Coronary artery (tissue), 2 donors: ENCODE measurements at regions not wholly inside any gene's neighbourhood (a gene's known extent, or its start where the extent isn't known, plus 50 kb on each side); places are given as distances from the start of the nearest gene placed in this dataset.
A peak's percentile ranks its signal among the peaks of the same experiment; 100 is the strongest.
"Not testable (repeated sequence)": the region's sequence is repeated elsewhere in the genome, so short reads cannot be mapped to it uniquely, and the experiment has no call there.

Experiments
- DNase-seq: peaks from one replicate; pipeline ENCODE4 v3.0.0-alpha.2; 2017; ENCODE audit warnings: low spot score
- H3K27ac ChIP-seq, 2 donors: fragments of 200-600 bp; sonication (generic); one replicate each; pipeline ENCODE4 v1.5.1; 2016 to 2019
- H3K4me3 ChIP-seq: fragments of 200-600 bp; sonication (generic); 2 replicates; pipeline ENCODE4 v1.5.1; 2016; ENCODE audit warnings: mild to moderate bottlenecking, moderate library complexity
- CTCF ChIP-seq: fragments of 200-600 bp; sonication (generic); IDR thresholded peaks from one replicate; pipeline ENCODE4 v1.5.1; 2019; ENCODE audit warnings: antibody characterized with exemption

- TF ChIP-seq CTCF = no peak
- no peak for DNase-seq
- Histone ChIP-seq H3K4me3 (peak overlapping the region; percentile 95), H3K27ac (peak overlapping the region; percentile 88 to 90)
Observed at GRCh38 chr7:67301667-67302066, 305.0 kb downstream of the TYW1 start.

- H3K4me3 ChIP-seq = peak overlapping the region; percentile 95
- DNase-seq = peak; percentile 99
- H3K27ac ChIP-seq = peak overlapping the region; percentile 89 to 90
- no peak for TF ChIP-seq CTCF
Observed at GRCh38 chr7:67302113-67303039, 305.7 kb downstream of the TYW1 start.

GRCh38 chr7:67304846-67305245 lies 308.2 kb downstream of the TYW1 start:
- H3K27ac ChIP-seq, H3K4me3 ChIP-seq, DNase-seq: not testable (repeated sequence)

- Histone ChIP-seq H3K27ac (no peak overlapping the region), H3K4me3 (no peak overlapping the region)
- no peak for TF ChIP-seq CTCF
- no peak for DNase-seq
Observed at GRCh38 chr7:67306331-67306730, 309.7 kb downstream of the TYW1 start.

GRCh38 chr7:67309764-67310549 lies 313.3 kb downstream of the TYW1 start:
- TF ChIP-seq CTCF = no peak
- no peak for DNase-seq
- no peak overlapping the region for H3K4me3 ChIP-seq
- H3K27ac ChIP-seq = no peak overlapping the region

- no peak overlapping the region for H3K27ac ChIP-seq
- no peak overlapping the region for H3K4me3 ChIP-seq
- DNase-seq = no peak
- TF ChIP-seq CTCF = no peak
Observed at GRCh38 chr7:67311901-67312300, 315.3 kb downstream of the TYW1 start.

- Histone ChIP-seq H3K27ac (no peak overlapping the region), H3K4me3 (no peak overlapping the region)
- no peak for TF ChIP-seq CTCF
- DNase-seq = no peak
Observed at GRCh38 chr7:67313213-67313612, 316.6 kb downstream of the TYW1 start.

- DNase-seq = not testable (repeated sequence)
Observed at GRCh38 chr7:67316902-67317301, 320.3 kb downstream of the TYW1 start.

GRCh38 chr7:67328257-67328656 lies 331.6 kb downstream of the TYW1 start:
- not testable (repeated sequence) for H3K4me3 ChIP-seq, DNase-seq, H3K27ac ChIP-seq

More at GRCh38 chr7:67316902-67317301, 320.3 kb downstream of the TYW1 start:
- H3K27ac ChIP-seq, H3K4me3 ChIP-seq: not testable (repeated sequence)

- H3K27ac ChIP-seq, DNase-seq, H3K4me3 ChIP-seq: not testable (repeated sequence)
Observed at GRCh38 chr7:67335165-67335564, 338.5 kb downstream of the TYW1 start.

- DNase-seq, H3K4me3 ChIP-seq, H3K27ac ChIP-seq: not testable (repeated sequence)
Observed at GRCh38 chr7:67335663-67336062, 339.0 kb downstream of the TYW1 start.
